K562 (cell line): ENCODE measurements at regions not wholly inside any gene's neighbourhood (a gene's known extent, or its start where the extent isn't known, plus 50 kb on each side); places are given as distances from the start of the nearest gene placed in this dataset.

Source experiments
- ATAC-seq: fragments of 200-7000 bp; cut with Tn5 transposase; 3 replicates; pipeline ENCODE4 v1.9.1; 2020; ENCODE audit warnings: moderate library complexity
- BruUV-seq: library from RNA; stranded (reverse); fragments of 400-500 nt; replicated peaks from 2 replicates; lab custom pipeline; 2021; lab: Mats Ljungman, UMichigan
- CTCF ChIA-PET: fragments of 300-600 bp; formaldehyde crosslinking; extraction: SDS; loops from one replicate; lab custom pipeline; 2021; ENCODE audit warnings: low intra/inter-chr PET ratio; lab: Yijun Ruan, JAX
- POLR2A ChIA-PET: fragments of 300-600, 350-650 bp; sonication (Branson Sonifier 250); formaldehyde crosslinking; extraction: SDS; loops from one replicate; lab custom pipeline; 2021; ENCODE audit warnings: antibody characterized with exemption, inconsistent platforms; lab: Yijun Ruan, JAX
- DNase-seq, 4 experiments: peaks; one replicate each; pipeline versions ENCODE4 v3.0.0 to v3.0.0-alpha.2; 2011 to 2018; ENCODE audit warnings: low spot score in 3 of 4, mixed read lengths in 3 of 4; ENCODE audit errors: extremely low read depth in 1 of 4
- FAIRE-seq: peaks from 2 replicates; lab custom pipeline; 2011; peaks lifted over from hg19 to GRCh38; lab: Jason Lieb, UNC
- H2AFZ ChIP-seq: 2 replicates; pipeline ENCODE4 v1.6.0; 2011; ENCODE audit warnings: low read depth, low read length, control low read depth, inconsistent platforms
- H3K27ac ChIP-seq: fragments of 200-600 bp; 3 replicates; pipeline ENCODE4 v1.8.0; 2011; ENCODE audit warnings: low read depth, mild to moderate bottlenecking, control low read depth, inconsistent platforms, low read length, moderate library complexity, mixed read lengths; ENCODE audit errors: extremely low read depth
- H3K27me3 ChIP-seq, 2 experiments: fragments of 300-600 bp in 1 of 2; 2 replicates in 1 of 2; 3 replicates in 1 of 2; pipeline versions ENCODE4 v1.6.0 to v1.8.0; 2011; ENCODE audit warnings: inconsistent platforms in 2 of 2, low read length in 2 of 2, mild to moderate bottlenecking in 1 of 2, mixed read lengths in 1 of 2, moderate library complexity in 1 of 2; ENCODE audit not compliant: control insufficient read depth in 2 of 2, insufficient read depth in 2 of 2
- H3K36me3 ChIP-seq: fragments of 300-600 bp; 3 replicates; pipeline ENCODE4 v1.8.0; 2011; ENCODE audit warnings: mild to moderate bottlenecking, low read length, inconsistent platforms; ENCODE audit not compliant: control insufficient read depth, insufficient read depth
- H3K4me1 ChIP-seq, 2 experiments: fragments of 200-600 bp in 1 of 2; replicated peaks in 1 of 2; 2 replicates in 1 of 2; 3 replicates in 1 of 2; pipeline versions ENCODE4 v1.5.1 to v1.8.0; 2011; ENCODE audit warnings: inconsistent platforms in 2 of 2, low read length in 2 of 2, mild to moderate bottlenecking in 1 of 2, mixed read lengths in 1 of 2, moderate library complexity in 1 of 2; ENCODE audit not compliant: control insufficient read depth in 2 of 2, insufficient read depth in 2 of 2
- H3K4me2 ChIP-seq: 2 replicates; pipeline ENCODE4 v1.6.1; 2011; ENCODE audit warnings: low read length, control low read depth, inconsistent platforms, mixed read lengths; ENCODE audit not compliant: insufficient read depth
- H3K4me3 ChIP-seq: fragments of 200-600 bp; sonication (generic), shearing (Covaris generic); 2 replicates; pipeline ENCODE4 v1.5.1; 2016; ENCODE audit warnings: control low read depth, inconsistent platforms
- H3K79me2 ChIP-seq: fragments of 200-600 bp; 3 replicates; pipeline ENCODE4 v1.8.0; 2011; ENCODE audit warnings: low read length, inconsistent platforms; ENCODE audit not compliant: control insufficient read depth, insufficient read depth
- H3K9ac ChIP-seq, 2 experiments: 2 replicates each; pipeline versions ENCODE4 v1.6.0 to v1.6.1; 2011; ENCODE audit warnings: low read depth in 2 of 2, low read length in 2 of 2, control low read depth in 1 of 2, inconsistent platforms in 1 of 2, mild to moderate bottlenecking in 1 of 2, mixed read lengths in 1 of 2; ENCODE audit not compliant: insufficient read depth in 1 of 2
- H3K9me1 ChIP-seq: one replicate; pipeline ENCODE4 v1.6.0; 2011; ENCODE audit warnings: inconsistent platforms, mild to moderate bottlenecking, low read length, moderate library complexity; ENCODE audit not compliant: control insufficient read depth, insufficient read depth
- H3K9me3 ChIP-seq: replicated peaks from 2 replicates; pipeline ENCODE4 v1.5.1; 2011; ENCODE audit warnings: low read depth, low read length, inconsistent platforms; ENCODE audit not compliant: control insufficient read depth, insufficient read depth
- H4K20me1 ChIP-seq: replicated peaks from 2 replicates; pipeline ENCODE4 v1.6.1; 2011; ENCODE audit warnings: low read length, inconsistent platforms, mixed read lengths; ENCODE audit not compliant: control insufficient read depth, insufficient read depth
- CBFA2T2 ChIP-seq: fragments of 450-650 bp; conservative IDR thresholded peaks from 2 replicates; pipeline ENCODE4 v1.6.1; 2017; ENCODE audit warnings: mild to moderate bottlenecking
- FOXA1 ChIP-seq: fragments of 450-650 bp; IDR thresholded peaks from 2 replicates; pipeline ENCODE4 v1.6.1; 2016; ENCODE audit warnings: mild to moderate bottlenecking, borderline replicate concordance
- GATAD2B ChIP-seq: fragments of 450-650 bp; IDR thresholded peaks from 2 replicates; pipeline ENCODE4 v1.6.1; 2017; ENCODE audit warnings: mild to moderate bottlenecking, borderline replicate concordance
- ILF3 ChIP-seq: fragments of 450-650 bp; IDR thresholded peaks from 2 replicates; pipeline ENCODE4 v1.6.1; 2018; ENCODE audit warnings: antibody characterized with exemption, mild to moderate bottlenecking, moderate library complexity, borderline replicate concordance
- PHB2 ChIP-seq: fragments of 450-650 bp; IDR thresholded peaks from 2 replicates; pipeline ENCODE4 v1.6.1; 2017; ENCODE audit warnings: low read depth
- TAF7 ChIP-seq: fragments of 450-650 bp; IDR thresholded peaks from 2 replicates; pipeline ENCODE4 v1.6.1; 2016; ENCODE audit warnings: missing genetic modification characterization, missing compliant biosample characterization
- ZNF239 ChIP-seq: fragments of 250-450 bp; sonication (Bioruptor Pico); IDR thresholded peaks from 2 replicates; pipeline ENCODE4 v1.4.0; 2020; ENCODE audit warnings: mild to moderate bottlenecking
- ZNF583 ChIP-seq: fragments of 250-450 bp; sonication (Bioruptor Pico); IDR thresholded peaks from 2 replicates; pipeline ENCODE4 v1.4.0; 2020
- ZNF644 ChIP-seq: fragments of 200-800 bp; sonication (Bioruptor generic); IDR thresholded peaks from 2 replicates; pipeline ENCODE4 v1.6.1; 2016; ENCODE audit warnings: low read depth, missing genetic modification characterization, missing compliant biosample characterization
- WGBS: fragments of 100-300 bp; shearing (Covaris generic); methylation state at CpG from one replicate; pipeline ENCODE4 v1.1.6; 2016; ENCODE audit warnings: low coverage, mixed read lengths; ENCODE audit not compliant: insufficient coverage; ENCODE audit errors: missing lambda C conversion rate; 5-methylcytosine and 5-hydroxymethylcytosine counted together
- in situ Hi-C: fragments of 300-500 bp; cut with MboI; formaldehyde crosslinking; loops from 4 replicates; pipeline ENCODE4 v1.15.0; 2018; ENCODE audit warnings: inconsistent platforms, mixed read lengths
- intact Hi-C: fragments of 100-400 bp; cut with micrococcal nuclease; formaldehyde crosslinking; loops from 2 replicates; pipeline ENCODE4 v1.14.2; 2022
- TF ChIP-seq, protein P1 (sequence below): fragments of 450-650 bp; IDR thresholded peaks from 2 replicates; pipeline ENCODE4 v1.6.1; 2016; ENCODE audit warnings: mild to moderate bottlenecking, moderate library complexity
- TF ChIP-seq, protein P2 (sequence below): fragments of 250-450 bp; sonication (Bioruptor Pico); IDR thresholded peaks from 2 replicates; pipeline ENCODE4 v1.5.0; 2021; ENCODE audit warnings: mild to moderate bottlenecking, borderline replicate concordance

GRCh38 chr6:11313207-11313606, 80.7 kb upstream of the NEDD9 start:
- H3K27me3 ChIP-seq = peaks cover 0 to 10% of the 10 kb centered on the region in 2 experiments; a peak in 1 of 5 replicates
- no peaks in the 10 kb centered on the region for H3K9me3 ChIP-seq
- WGBS = 0% methylated on average over 1 of the region's 1 CpG
- no peaks in the 10 kb centered on the region for H4K20me1 ChIP-seq
- CTCF ChIA-PET = no interaction called here
- ATAC-seq (no peak), DNase-seq (no peak), FAIRE-seq (no peak)
- H2AFZ ChIP-seq = no peak overlapping the region
- in situ Hi-C loops = no loop called here
- BruUV-seq = no TSS peak
- no peak overlapping the region for H3K4me2 ChIP-seq
- H3K9me1 ChIP-seq = no peaks in the 10 kb centered on the region
- H3K4me1 ChIP-seq = no peaks in the 10 kb centered on the region
- no peak overlapping the region for H3K27ac ChIP-seq
- intact Hi-C loops = no loop called here
- POLR2A ChIA-PET = no interaction called here
- H3K79me2 ChIP-seq = no peaks in the 10 kb centered on the region
- H3K4me3 ChIP-seq = no peak overlapping the region
- no peak overlapping the region for H3K9ac ChIP-seq
- no peaks in the 10 kb centered on the region for H3K36me3 ChIP-seq
- TF ChIP-seq GATAD2B (no peak), PHB2 (0 out of 2 replicates have a peak, but pooled peaks have one; percentile 17), TAF7 (tag) (no peak), ZNF239 (no peak), ZNF583 (no peak), FOXA1 (no peak), ILF3 (no peak), CBFA2T2 (no peak), ZNF644 (tag) (no peak)
- TF ChIP-seq, protein P1, sequence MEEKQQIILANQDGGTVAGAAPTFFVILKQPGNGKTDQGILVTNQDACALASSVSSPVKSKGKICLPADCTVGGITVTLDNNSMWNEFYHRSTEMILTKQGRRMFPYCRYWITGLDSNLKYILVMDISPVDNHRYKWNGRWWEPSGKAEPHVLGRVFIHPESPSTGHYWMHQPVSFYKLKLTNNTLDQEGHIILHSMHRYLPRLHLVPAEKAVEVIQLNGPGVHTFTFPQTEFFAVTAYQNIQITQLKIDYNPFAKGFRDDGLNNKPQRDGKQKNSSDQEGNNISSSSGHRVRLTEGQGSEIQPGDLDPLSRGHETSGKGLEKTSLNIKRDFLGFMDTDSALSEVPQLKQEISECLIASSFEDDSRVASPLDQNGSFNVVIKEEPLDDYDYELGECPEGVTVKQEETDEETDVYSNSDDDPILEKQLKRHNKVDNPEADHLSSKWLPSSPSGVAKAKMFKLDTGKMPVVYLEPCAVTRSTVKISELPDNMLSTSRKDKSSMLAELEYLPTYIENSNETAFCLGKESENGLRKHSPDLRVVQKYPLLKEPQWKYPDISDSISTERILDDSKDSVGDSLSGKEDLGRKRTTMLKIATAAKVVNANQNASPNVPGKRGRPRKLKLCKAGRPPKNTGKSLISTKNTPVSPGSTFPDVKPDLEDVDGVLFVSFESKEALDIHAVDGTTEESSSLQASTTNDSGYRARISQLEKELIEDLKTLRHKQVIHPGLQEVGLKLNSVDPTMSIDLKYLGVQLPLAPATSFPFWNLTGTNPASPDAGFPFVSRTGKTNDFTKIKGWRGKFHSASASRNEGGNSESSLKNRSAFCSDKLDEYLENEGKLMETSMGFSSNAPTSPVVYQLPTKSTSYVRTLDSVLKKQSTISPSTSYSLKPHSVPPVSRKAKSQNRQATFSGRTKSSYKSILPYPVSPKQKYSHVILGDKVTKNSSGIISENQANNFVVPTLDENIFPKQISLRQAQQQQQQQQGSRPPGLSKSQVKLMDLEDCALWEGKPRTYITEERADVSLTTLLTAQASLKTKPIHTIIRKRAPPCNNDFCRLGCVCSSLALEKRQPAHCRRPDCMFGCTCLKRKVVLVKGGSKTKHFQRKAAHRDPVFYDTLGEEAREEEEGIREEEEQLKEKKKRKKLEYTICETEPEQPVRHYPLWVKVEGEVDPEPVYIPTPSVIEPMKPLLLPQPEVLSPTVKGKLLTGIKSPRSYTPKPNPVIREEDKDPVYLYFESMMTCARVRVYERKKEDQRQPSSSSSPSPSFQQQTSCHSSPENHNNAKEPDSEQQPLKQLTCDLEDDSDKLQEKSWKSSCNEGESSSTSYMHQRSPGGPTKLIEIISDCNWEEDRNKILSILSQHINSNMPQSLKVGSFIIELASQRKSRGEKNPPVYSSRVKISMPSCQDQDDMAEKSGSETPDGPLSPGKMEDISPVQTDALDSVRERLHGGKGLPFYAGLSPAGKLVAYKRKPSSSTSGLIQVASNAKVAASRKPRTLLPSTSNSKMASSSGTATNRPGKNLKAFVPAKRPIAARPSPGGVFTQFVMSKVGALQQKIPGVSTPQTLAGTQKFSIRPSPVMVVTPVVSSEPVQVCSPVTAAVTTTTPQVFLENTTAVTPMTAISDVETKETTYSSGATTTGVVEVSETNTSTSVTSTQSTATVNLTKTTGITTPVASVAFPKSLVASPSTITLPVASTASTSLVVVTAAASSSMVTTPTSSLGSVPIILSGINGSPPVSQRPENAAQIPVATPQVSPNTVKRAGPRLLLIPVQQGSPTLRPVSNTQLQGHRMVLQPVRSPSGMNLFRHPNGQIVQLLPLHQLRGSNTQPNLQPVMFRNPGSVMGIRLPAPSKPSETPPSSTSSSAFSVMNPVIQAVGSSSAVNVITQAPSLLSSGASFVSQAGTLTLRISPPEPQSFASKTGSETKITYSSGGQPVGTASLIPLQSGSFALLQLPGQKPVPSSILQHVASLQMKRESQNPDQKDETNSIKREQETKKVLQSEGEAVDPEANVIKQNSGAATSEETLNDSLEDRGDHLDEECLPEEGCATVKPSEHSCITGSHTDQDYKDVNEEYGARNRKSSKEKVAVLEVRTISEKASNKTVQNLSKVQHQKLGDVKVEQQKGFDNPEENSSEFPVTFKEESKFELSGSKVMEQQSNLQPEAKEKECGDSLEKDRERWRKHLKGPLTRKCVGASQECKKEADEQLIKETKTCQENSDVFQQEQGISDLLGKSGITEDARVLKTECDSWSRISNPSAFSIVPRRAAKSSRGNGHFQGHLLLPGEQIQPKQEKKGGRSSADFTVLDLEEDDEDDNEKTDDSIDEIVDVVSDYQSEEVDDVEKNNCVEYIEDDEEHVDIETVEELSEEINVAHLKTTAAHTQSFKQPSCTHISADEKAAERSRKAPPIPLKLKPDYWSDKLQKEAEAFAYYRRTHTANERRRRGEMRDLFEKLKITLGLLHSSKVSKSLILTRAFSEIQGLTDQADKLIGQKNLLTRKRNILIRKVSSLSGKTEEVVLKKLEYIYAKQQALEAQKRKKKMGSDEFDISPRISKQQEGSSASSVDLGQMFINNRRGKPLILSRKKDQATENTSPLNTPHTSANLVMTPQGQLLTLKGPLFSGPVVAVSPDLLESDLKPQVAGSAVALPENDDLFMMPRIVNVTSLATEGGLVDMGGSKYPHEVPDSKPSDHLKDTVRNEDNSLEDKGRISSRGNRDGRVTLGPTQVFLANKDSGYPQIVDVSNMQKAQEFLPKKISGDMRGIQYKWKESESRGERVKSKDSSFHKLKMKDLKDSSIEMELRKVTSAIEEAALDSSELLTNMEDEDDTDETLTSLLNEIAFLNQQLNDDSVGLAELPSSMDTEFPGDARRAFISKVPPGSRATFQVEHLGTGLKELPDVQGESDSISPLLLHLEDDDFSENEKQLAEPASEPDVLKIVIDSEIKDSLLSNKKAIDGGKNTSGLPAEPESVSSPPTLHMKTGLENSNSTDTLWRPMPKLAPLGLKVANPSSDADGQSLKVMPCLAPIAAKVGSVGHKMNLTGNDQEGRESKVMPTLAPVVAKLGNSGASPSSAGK = no peak
- TF ChIP-seq, protein P2, sequence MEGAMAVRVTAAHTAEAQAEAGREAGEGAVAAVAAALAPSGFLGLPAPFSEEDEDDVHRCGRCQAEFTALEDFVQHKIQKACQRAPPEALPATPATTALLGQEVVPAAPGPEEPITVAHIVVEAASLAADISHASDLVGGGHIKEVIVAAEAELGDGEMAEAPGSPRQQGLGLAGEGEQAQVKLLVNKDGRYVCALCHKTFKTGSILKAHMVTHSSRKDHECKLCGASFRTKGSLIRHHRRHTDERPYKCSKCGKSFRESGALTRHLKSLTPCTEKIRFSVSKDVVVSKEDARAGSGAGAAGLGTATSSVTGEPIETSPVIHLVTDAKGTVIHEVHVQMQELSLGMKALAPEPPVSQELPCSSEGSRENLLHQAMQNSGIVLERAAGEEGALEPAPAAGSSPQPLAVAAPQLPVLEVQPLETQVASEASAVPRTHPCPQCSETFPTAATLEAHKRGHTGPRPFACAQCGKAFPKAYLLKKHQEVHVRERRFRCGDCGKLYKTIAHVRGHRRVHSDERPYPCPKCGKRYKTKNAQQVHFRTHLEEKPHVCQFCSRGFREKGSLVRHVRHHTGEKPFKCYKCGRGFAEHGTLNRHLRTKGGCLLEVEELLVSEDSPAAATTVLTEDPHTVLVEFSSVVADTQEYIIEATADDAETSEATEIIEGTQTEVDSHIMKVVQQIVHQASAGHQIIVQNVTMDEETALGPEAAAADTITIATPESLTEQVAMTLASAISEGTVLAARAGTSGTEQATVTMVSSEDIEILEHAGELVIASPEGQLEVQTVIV (CRISPR knock-in tag) = no peak
